Stimulated activated CD4-positive, alpha-beta T cell treated with anti-CD3 and anti-CD28 coated beads, Interleukin-2, amount 100 ng/mL, for 48 hours (primary cell): ENCODE measurements at regions not wholly inside any gene's neighbourhood (a gene's known extent, or its start where the extent isn't known, plus 50 kb on each side); places are given as distances from the start of the nearest gene placed in this dataset.
"Not testable (repeated sequence)": the region's sequence is repeated elsewhere in the genome, so short reads cannot be mapped to it uniquely, and the experiment has no call there.

Experiments used
- DNase-seq, 2 donors: peaks; one replicate each; pipeline ENCODE4 v3.0.0-alpha.2; 2020

DNA sequence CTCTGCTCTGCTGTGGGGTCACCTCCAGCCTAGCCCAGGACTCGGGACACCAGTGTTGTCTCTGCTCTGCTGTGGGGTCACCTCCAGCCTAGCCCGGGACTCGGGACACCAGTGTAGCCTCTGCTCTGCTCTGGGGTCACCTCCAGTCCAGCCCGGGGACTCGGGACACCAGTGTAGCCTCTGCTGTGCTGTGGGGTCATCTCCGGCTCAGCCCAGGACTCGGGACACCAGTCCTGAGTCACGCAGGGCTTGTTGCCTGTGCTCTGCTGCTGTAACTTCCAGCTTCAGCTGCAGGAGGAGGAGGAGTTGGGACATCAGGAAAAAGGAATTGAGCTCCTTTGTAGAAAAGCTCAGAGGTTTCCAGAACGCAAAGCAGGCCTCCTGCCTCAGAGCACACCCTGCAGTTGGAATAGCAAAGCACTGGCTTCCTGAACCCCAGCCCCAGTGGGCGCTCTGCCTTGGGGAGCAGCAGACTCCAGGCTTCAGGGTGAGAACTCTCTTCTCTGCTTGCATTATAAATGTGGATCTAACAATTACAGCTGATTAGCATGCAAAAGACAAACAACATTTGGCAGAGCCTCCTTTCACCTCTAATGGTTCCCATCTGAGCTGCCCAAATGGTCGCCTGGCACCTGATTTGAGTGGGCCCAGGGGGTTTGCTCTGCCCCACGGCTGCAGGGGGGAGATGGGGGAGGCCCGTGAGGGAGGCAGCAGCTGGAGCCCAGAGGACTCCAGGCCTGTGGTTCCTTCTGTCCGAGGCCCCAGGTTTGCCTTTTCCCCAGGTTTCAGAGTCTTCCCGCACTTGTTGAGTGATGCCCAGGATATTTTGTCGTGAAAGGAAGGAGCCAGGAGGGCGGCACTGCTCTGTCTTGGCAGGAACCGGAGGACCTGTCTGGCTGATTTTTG, 323.7 kb downstream of the ADGRD1 start:
- DNase-seq: not testable (repeated sequence)

DNA sequence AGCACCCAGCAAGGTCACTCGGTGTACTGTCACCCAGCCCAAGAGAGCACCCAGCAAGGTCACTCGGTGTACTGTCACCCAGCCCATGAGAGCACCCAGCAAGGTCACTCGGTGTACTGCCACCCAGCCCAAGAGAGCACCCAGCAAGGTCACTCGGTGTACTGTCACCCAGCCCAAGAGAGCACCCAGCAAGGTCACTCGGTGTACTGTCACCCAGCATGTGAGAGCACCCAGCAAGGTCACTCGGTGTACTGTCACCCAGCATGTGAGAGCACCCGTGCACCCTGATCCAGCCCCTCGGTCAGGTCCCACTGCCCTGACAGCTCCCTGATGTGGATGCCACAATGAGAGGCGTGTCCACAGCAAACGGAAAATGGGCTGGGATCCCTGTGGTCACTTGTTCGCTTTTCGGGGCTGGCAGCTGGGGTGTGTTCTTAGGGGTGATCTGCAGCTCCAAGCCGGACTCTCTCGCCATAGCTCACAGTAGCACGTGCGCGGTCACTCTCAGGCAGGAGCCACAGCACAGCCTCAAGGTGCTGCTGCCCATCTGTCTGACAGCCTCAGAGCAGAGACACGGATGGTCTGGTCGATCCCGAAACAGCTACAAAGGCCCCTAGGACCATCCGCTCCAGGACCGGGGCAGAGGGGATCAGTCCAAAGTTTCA, 324.9 kb downstream of the ADGRD1 start:
- DNase-seq: not testable (repeated sequence)

DNA sequence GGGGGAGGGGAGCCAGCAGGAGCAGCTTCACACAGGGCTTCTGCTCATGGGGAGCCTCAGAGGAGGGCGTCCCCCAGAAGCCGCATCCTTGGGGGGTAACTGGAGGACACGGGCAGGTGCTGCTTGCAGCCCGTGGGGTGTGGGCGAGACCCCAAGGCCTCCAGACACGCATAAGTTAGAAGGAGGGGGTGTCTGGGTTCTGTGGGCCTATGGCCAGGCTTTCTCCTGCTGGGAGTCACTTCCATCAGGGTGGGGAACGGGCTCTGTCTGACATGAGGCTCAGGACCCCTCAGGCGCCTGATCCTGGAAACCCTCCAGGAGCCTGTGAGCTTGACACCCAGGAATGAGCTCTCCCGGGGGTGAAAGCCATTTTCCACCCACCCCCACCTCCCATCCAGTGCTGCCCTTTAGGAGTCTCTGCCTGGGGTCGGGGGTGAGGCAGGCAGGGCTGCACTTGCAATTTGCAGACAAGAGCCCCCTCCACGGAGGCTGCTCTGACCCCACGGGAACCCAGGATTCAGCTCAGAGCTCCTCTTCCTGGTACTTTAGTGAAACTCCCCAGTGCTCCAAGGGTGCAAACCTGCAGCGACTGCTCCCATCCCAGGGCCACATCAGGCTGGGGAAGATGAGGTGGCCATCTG, 325.7 kb downstream of the ADGRD1 start:
- no peak for DNase-seq

DNA sequence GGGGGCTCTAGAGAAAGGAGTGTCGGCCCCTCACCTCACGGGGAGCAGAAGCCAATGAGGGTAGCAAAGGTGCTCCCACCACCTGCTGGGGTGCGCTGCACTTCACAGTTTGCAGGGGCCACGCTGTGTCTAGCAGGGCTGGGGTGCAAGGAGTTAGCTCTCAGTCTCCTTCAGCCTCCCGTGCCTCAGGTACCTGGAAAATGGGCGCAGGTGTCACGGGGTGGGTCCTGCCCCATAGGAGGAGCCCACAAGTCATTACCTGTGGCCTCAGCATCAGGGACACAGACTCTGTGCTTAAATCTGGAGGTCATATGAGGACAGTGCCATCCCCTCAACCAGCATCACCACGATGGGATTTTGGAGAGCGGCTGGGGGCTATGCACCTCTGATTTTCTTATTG, 326.7 kb downstream of the ADGRD1 start:
- no peak for DNase-seq

DNA sequence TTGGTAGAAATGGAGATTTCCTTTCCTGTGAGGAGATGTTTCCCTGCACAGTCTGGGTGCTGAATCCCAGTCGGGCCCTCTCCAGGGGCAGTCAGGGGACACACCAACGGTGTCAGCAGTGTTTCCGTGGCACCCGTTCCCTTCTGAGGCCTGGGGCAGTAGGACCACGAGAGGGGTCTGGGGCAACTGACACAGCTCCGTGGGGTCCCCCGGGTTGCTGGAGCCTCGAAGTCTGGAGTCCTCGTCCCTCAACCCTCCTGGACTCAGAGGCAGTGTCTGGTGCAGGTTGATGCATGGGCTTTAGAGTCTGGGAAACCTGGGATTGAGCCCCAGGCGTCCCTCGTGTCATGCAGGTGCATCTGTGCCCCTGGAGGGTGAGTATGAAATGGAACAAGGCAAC, 327.3 kb downstream of the ADGRD1 start:
- no peak for DNase-seq

DNA sequence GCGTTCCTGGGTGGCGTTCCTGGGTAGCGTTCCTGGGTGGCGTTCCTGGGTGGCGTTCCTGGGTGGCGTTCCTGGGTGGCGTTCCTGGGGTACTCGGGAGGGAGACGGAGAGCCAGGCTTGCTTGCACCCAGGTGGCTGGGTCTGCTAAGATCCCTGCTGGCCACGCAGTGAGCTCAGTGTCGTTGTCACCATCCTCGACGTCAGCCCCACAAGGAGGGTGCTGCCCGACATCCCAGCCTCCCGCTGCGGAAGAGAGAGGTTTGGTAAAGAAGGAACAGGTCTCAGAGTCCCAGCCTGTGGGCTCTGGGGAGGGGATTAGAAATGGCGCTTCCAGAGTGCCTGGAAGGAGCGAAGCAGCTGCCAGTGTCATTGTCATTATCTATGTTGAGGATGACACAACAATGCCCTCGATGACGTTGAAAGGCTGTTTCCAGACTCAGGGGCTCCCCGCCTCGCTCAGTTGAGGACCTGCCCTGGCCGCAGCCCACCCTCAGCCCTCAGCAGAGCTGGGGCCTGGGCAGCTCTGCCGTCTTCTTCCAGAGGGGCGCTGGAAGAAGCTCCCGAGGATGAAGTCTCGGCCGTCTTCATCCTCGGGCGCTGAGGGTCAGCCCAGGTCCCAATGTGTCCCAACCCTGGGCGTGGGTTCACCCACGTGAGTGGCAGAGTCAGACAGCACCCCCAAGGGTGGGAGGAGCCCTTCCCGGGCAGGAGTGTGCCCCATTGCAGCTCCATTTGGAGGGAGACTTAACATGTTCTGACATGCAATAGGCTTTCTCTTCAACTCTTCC, 328.8 kb downstream of the ADGRD1 start:
- no peak for DNase-seq

DNA sequence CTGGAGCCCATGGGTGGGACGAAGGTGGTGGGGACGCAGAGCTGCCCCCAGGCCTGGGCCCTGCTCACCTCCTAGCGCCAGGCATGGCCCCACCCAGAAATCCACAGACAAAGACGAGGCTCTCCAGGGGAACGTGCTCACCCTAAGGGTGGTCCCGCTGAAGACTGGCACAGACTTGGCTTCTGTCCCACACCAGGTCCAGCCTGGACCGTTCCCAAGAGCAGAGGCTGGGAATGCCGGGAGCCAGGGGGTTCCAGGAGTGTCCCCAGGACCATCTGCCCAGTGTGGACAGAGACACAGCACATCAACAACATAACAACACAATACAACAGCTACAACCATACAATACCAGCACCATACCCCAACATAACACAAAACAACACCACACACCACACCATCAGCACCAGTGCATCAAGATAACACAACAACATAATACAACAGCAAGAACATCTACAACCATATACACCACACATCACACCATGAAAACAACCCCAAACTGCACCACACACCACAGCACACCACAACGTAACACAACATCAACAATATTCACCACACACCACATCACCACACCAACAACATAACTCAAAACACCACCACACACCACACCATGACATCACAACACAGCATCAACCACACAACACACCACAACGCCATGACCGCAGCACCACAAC, 329.6 kb downstream of the ADGRD1 start:
- DNase-seq: no peak

DNA sequence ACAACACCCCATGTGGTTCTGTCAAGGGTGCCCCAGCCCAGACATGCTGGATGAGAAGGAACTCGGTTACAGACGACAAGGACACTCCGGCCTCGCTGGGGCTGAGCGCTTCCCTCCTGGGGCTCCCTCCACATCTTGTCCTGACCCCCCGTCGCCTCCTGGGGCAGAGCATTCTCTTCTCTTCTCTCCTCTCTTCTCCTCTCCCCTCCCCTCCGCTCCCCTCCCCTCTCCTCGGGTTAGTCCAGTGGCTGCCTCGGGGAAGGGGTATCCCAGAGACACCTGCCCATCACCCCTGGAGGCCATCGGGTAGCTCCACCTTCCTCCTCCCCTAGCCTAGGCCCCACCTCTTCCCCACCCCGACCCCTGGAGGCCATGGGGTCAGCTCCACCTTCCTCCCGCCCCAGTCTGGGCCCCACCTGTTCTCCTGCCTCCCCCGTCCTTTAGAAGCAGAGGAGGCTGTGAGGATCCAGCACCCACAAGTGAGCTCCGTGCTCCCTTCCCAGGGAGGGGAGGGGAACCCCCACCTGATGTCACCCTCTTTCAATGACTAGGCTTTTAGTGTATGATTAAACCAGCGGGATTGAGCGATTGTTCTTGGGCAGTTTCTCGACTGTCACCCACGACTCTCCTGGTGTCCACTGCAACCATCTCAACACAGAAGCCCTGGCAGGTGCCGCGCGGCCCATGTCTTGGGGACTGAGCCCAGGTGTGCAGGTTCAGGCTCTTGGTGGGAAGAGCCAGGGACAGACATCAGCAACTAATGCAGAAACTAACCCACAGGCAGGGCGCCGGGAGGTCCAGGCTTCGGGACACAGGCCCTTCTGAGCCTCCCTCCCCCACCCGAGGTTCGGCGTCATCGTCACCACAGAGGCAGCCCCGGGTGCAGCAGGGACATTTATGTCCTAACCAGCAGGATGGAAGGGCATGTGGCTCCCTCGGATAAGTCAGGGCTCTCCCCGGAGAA, 330.4 kb downstream of the ADGRD1 start:
- not testable (repeated sequence) for DNase-seq

DNA sequence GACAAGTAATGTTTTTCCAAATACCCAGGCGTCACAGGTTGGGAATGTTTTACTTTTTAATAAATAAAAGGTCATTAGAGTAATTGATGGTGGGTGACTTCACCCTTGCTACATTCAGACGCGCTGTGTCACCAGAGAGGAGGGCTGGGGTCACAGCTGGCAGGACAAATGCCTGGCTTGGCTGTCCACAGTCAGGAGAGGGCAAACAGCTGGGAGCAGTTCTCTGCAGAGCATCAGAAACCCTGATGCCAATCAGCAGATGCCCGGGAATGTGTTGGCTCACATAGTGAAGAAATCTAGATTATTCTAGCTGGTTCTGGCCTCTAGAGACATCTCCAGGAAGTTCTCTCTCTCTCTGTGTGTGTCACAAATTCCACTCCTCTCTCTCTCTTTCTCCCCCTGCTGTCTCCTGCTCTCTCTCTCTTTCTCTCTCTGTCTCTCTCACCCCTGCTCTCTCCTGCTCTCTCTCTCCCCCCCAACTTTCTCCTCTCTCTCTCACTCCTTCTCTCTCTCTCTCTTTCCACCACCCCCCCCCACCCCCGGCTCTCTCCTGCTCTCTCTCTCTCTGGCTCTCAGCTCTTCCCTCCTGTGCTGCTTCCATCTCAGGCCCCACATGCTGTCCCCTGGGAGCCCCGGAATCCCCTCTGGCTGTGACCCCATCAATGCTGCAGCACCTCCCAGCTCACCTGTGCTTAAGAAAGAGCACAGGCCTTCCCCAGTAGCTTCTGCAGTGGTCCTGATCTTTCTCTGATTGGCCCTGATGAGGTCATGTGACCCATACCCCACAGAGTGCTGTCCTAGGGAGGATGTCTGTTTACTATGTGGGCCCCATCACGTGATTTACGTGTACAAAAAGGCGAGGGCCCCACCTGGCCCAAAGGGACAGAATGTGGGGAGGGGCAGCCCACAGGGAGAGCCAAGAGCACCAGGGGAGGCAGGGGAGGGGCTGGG, 331.5 kb downstream of the ADGRD1 start:
- DNase-seq: not testable (repeated sequence)

DNA sequence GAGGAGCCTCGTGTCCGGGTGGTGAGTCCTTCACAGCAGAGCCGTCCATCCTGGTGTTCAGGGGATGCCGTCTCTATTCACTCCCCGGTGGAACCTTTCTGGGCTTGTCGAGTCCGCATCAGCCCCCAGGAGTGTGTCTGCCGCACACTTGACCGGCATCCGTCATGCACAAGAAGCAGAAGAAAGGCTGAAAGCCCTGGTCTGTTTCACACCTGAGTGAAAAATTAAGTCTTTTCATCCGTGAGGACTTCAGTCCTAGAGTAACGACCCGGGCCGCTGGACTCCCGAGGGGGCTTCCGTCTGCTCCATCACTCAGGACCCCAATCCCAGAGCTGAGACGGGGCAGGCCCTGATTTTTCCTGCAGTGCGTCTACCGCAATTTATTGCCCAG, 332.2 kb downstream of the ADGRD1 start:
- not testable (repeated sequence) for DNase-seq

DNA sequence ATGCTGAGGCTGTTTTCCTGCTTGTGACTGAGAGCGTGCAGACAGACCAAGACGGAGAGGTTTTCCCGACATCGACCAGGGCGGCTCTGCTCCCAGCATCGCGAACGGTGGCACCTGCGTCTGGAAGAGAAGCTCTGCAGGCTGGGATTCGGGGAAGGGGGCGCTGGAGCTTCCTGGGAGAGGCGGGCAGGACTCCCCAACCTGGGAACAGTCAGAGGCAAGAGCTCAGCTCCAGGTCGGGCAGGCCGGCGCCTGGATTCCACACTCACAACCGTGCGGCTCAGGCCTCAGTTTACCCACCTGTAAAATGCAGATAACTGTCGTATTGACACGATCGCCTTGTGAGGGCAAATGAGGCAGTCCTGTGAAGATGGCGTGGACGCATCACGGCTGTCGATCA, 332.6 kb downstream of the ADGRD1 start:
- not testable (repeated sequence) for DNase-seq

DNA sequence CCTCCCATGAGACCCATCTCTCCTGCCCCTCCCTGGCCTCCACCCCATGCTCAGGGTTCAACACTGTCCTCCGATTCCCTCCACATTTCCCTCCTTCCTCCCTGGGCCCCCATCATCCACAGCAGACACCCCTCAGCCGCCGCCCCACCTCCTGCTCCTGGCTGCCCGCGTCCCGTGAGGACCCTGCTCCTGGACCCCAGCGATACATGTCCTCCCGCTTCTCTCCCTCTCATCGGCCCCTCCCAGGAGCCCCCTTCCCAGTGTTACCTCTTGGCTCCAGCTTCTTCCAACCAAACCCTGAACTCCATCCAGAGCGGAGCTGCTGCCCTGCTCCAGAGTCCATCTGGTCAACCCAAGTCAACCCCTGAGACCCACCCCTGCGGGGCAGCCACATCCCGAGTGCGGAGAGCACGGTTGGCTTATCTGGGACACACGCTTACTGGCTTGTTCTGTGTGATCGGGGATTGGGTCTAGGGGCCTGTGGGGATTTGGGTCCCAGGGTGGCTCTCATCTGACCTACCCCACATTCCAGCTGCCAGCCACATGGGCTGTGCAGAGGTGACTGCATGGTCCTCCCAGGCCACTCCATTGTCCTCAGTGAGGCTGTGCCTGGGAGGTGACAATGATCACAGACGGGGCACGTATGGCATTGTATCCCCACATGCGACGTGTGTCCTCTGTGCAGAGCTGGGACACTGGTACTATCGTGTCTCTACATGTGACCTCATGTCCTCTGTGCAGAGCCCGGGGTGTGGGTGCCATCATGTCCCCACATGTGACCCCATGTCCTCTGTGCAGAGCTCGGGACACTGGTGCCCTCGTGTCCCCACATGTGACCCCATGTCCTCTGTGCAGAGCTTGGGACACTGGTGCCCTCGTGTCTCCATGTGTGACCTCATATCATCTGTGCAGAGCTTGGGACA, 333.6 kb downstream of the ADGRD1 start:
- DNase-seq: no peak

DNA sequence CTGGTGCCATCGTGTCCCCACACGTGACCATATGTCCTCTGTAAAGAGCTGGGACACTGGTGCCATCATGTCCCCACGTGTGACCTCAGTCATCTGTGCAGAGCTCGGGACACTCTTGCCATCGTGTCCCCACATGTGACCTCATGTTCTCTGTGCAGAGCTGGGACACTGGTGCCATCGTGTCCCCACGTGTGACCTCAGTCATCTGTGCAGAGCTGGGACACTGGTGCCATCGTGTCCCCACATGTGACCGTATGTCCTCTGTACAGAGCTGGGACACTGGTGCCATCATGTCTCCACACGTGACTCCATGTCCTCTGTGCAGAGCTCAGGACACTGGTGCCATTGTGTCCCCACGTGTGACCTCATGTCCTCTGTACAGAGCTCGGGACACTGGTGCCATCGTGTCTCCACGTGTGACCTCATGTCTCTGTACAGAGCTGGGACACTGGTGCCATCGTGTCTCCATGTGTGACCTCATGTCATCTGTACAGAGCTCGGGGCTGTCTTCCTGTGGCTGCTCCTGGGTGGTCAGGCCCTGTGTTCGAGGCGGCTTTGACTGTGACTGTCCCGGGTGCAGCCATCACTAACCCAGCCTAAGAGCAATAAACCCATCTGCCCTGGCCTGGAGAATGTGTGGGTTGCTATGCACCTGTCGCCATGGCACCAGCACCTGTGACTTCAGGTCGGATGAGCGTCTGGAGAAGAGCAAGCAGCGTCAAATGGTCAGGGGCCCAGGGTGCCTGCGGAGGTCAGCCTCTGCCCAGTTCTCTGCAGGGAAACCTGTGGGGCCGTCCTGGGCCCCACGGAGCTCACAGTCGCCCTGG, 334.4 kb downstream of the ADGRD1 start:
- no peak for DNase-seq

DNA sequence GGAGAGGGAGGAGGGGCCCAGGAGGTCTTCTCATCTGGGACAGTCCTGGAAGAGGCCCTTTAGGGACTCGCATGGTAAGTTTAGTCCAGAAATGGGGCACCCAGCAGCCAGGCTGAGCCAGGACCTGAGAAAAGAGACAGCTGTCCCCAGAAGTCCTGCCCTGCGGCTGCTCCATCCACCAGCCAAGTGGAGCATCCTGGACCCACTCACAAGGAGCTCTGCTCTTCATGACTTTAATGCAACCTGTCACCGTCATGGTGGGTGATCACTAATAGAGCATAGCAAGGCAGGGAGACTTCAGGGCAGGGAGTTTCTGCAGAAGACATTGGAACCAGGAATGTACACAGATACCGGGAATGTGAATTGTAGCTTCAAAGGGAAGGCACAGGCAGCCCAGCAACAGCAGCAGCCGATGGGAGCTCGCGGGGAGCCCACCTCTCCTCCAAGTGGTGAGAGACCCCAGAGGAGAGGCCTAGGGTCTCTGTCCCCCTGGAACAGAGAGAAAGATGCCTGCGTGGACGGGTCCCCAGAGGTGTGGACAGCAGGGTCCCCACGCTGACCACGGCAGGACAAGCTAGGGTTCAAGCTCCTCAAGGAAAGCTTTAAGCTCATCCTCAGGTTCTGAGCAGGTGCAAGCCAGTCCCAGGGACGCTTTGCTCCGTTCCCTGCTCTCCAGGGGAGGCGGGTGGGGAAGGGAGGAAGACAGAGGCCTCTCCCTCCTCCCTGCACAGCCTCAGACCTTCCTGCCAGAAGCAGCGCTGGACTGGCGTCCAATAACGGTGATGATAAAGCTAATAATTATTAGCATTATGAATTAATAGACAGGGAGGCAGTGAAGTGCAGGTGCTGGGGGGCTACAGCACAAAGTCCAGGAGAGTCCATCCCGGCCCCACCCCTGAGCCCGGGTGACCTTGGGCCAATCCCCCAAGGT, 335.3 kb downstream of the ADGRD1 start:
- DNase-seq: not testable (repeated sequence)

DNA sequence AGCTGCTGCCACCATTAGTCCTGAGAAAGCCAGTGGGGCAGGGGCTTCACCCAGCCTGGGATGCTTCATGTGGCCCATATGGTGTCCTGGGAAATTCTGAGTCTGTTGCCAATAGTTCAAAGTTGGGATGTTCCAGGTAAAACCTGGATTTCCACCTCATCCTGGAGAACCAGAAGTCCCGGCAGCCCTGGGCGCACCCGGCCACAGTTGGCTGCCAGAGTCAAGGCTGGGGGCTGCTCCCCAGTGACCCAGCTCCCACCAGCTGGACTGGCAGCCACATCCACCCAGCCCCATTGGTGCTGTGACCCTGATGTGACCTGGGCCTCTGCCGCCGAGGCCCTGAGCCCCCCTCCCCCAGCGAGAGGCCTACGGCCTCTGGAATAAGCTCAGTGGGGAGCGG, 336.1 kb downstream of the ADGRD1 start:
- DNase-seq: not testable (repeated sequence)

DNA sequence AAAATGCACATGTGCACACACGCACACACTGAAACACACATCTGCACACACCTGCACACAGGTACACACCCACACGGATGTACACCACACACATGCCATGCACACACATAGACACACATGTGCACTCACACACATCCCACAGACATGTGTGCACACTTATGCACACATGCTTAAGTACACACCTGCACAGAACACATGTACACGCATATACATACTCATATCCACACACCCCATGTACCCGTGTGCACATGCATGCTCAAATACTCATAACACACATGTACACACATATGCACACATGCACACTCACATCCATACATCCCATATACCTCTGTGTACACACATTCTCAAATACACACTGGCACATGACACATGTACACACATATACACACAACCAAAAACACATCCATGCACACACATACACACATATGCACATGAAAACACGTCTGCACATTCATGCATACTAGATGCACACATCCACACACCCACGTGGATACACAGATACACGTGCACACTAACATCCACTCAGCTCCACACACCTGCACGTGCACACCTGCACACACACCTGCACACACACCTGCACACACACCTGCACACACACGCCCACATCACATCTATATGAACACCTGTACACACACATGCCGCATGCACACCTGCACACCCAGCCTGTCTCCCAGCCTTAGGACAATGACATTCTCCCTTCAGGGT, 336.7 kb downstream of the ADGRD1 start:
- DNase-seq: no peak
